HL-60 (cell line): ENCODE measurements at regions not wholly inside any gene's neighbourhood (a gene's known extent, or its start where the extent isn't known, plus 50 kb on each side); places are given as distances from the start of the nearest gene placed in this dataset.

Source experiments
- POLR2AphosphoS5 ChIP-seq: IDR thresholded peaks from 2 replicates; pipeline ENCODE4 v1.6.1; 2012; ENCODE audit warnings: low read depth
- TF ChIP-seq, protein P1 (sequence below): IDR thresholded peaks from one replicate; pipeline ENCODE4 v1.5.1; 2011; ENCODE audit warnings: low read length, control low read depth, inconsistent platforms; ENCODE audit not compliant: insufficient read depth

DNA sequence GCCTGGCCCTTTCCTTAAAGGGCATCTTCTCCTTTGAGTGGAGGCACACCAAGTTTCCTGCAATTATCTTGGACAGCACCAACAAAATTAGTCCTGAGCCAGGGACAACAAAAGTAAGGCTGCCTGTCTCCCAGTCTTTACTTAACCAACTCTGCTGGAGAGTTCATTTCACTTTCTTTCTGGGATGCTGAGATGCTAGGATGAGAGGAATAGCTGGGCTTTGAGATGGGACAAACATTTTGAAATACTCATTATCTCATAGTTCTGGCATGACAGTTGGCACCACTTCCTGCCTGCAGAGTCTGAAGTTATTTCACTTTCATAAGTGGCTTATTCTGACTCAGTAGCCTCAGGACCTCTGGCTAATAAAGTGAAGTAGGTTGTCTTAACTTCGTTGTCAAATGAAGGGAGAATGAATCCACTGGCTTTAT, 157.0 kb downstream of the C9orf152 start:
- TF ChIP-seq, protein P1, sequence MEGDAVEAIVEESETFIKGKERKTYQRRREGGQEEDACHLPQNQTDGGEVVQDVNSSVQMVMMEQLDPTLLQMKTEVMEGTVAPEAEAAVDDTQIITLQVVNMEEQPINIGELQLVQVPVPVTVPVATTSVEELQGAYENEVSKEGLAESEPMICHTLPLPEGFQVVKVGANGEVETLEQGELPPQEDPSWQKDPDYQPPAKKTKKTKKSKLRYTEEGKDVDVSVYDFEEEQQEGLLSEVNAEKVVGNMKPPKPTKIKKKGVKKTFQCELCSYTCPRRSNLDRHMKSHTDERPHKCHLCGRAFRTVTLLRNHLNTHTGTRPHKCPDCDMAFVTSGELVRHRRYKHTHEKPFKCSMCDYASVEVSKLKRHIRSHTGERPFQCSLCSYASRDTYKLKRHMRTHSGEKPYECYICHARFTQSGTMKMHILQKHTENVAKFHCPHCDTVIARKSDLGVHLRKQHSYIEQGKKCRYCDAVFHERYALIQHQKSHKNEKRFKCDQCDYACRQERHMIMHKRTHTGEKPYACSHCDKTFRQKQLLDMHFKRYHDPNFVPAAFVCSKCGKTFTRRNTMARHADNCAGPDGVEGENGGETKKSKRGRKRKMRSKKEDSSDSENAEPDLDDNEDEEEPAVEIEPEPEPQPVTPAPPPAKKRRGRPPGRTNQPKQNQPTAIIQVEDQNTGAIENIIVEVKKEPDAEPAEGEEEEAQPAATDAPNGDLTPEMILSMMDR = no peak
- no peak for TF ChIP-seq POLR2AphosphoS5
